Rectal smooth muscle tissue (tissue), 1 donor: ENCODE measurements at regions not wholly inside any gene's neighbourhood (a gene's known extent, or its start where the extent isn't known, plus 50 kb on each side); places are given as distances from the start of the nearest gene placed in this dataset.
"Not testable (repeated sequence)": the region's sequence is repeated elsewhere in the genome, so short reads cannot be mapped to it uniquely, and the experiment has no call there.

ENCODE experiments used
- H3K27ac ChIP-seq: one replicate; pipeline ENCODE4 v1.7.0; 2013; ENCODE audit warnings: low read depth, low read length, inconsistent platforms
- H3K27me3 ChIP-seq: one replicate; pipeline ENCODE4 v1.7.0; 2013; ENCODE audit warnings: low read length; ENCODE audit not compliant: control insufficient read depth, insufficient read depth
- H3K36me3 ChIP-seq: one replicate; pipeline ENCODE4 v1.7.0; 2013; ENCODE audit warnings: low read length; ENCODE audit not compliant: control insufficient read depth, insufficient read depth
- H3K4me1 ChIP-seq: one replicate; pipeline ENCODE4 v1.7.0; 2013; ENCODE audit warnings: low read length; ENCODE audit not compliant: control insufficient read depth, insufficient read depth
- H3K4me3 ChIP-seq: one replicate; pipeline ENCODE4 v1.7.0; 2013; ENCODE audit warnings: low read length
- H3K9ac ChIP-seq: one replicate; pipeline ENCODE4 v1.7.0; 2013; ENCODE audit warnings: low read length

DNA sequence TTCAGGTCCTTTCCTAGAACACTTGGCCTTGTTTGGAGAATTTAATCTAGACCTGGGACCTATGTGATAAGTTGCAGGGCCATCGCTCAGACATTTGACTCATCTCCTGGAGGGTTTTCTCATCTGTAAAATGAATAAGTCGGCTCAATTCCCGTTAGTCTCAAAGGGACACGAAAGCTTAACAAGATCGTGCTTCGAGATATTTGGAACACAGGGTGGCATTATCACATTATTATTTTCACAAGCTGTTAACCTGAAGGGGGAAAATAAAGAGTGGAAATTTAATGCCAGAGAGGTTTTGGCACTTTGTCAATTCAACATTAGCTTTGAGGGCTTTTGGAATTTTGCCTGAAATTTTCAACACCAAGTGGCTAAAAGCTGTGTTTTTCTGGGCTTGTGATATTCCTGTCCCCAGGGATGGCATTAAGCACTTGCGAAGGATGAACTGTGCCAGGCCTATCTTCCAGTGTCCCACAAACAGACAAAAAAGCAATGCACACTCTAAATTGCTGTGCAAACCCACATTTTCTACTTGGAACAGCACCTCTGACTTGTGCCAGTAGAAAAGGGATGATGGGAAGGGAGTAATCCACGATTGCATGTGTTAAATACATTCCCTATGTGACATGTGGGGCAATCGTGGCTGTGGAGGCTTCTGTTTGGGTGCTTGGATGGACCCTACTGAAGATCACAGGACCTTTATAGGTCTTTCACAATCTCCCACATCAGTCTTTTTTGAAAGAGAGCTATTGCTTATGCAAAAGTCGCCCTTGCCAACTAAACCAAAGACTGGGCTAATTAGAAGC lies 478.7 kb downstream of the MFSD1 start:
- no peaks in the 10 kb centered on the region for H3K36me3 ChIP-seq
- no peak overlapping the region for H3K27ac ChIP-seq
- H3K4me1 ChIP-seq, result no peaks in the 10 kb centered on the region
- H3K27me3 ChIP-seq, result no peaks in the 10 kb centered on the region
- no peak overlapping the region for H3K9ac ChIP-seq
- no peak overlapping the region for H3K4me3 ChIP-seq

DNA sequence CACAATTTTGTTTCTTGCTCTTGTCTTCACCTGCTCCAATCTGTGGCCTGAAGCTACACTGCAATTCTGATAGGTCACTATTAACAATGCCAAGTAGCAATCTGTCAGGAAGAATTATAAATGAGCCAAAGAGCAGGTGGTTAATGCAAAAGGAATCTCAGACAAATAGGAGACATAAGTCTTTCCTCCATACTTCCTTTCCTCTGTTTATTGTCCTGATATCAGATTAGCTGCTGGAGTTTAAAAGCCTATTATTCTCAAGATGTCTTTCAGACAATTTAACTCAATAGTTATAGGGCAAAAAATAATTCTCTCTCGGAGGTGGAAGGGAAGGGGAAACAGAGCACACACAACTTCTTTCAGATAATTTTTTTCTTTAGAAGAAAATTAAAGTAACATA lies 491.6 kb downstream of the MFSD1 start:
- Histone ChIP-seq H3K4me1 (no peaks in the 10 kb centered on the region), H3K27me3 (no peaks in the 10 kb centered on the region), H3K27ac (no peak overlapping the region), H3K4me3 (no peak overlapping the region), H3K9ac (no peak overlapping the region), H3K36me3 (no peaks in the 10 kb centered on the region)

DNA sequence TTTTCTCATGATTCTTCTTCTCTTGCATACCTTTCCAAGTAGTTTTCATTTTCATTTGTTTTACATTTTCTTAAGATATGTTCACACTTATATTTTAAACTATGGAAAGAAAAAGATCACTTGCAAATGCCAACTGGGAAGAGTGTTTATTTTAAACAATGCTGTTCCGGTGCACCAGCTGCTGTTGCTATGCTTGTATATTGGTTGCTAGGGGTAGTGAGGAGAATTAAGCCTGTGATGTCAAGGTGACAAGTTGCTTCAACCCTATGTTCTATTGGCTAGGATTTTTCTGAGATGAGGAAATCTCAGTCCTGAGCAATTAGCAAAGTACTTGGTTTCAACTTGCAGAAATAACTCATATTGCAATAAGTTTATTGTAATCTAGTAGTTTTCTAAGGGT lies 500.1 kb downstream of the MFSD1 start:
- H3K27ac ChIP-seq, result no peak overlapping the region
- no peak overlapping the region for H3K9ac ChIP-seq
- H3K27me3 ChIP-seq, result no peaks in the 10 kb centered on the region
- H3K4me1 ChIP-seq, result no peaks in the 10 kb centered on the region
- no peaks in the 10 kb centered on the region for H3K36me3 ChIP-seq
- no peak overlapping the region for H3K4me3 ChIP-seq

DNA sequence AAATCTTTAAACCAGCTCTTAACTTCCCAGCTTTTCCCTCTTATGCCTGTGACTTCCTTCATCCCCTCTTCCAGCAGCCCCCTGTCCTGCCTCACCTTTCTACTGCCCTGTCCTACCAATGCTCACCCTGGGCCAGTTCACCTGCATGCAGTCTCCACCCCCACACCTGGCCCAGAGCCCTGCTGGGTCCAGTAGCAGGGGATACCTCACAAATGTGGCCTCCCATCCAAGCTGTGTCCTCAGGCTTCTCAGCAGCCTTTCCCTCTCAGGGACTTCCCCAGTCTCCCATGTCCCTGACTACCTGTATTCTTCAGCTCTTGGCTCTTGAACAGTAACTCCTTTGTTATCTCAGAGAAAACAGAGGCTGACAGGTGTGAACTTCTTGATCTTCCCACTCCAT lies 503.2 kb downstream of the MFSD1 start:
- Histone ChIP-seq H3K36me3 (no peaks in the 10 kb centered on the region), H3K4me1 (no peaks in the 10 kb centered on the region), H3K27me3 (no peaks in the 10 kb centered on the region), H3K27ac (no peak overlapping the region), H3K4me3 (no peak overlapping the region), H3K9ac (no peak overlapping the region)

DNA sequence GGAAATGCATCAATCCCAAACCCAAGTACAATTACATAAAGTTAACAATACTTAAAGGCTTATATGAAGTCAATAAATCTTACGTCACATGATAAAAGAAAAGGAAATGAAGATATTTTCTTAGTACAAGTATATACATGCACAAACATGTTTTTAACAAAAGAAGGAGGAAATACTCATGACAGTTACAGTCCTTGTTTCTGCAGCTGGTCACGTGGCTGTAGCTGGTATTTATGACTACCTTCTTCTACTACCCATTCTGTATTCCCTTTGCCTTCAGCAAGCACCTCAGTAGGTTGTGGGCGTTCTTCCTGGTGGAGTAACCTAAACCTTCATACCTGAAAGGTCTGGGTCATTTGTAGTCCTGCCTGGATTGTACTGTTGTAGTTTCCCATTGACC lies 514.9 kb downstream of the MFSD1 start:
- H3K27me3 ChIP-seq, H3K36me3 ChIP-seq, H3K27ac ChIP-seq, H3K4me3 ChIP-seq, H3K9ac ChIP-seq, H3K4me1 ChIP-seq: not testable (repeated sequence)

DNA sequence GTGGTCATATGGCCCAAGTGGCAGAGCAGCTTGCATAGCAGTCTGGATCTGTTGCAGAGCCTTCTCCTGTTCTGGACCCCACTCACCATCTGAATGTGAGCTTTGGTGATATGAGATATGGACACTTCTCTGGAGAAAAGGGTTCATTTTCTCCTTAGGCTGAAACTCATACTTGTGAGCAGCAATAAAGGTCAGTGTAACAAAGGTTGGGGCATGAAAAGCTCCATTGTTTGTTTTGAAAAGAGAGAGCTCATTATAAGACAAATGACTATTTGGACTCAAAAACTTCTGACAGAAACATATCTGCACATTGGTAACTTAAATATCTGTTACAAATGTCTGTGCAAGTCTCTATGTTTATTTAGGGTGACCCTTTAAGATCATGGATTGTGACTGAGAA lies 517.3 kb downstream of the MFSD1 start:
- H3K27ac ChIP-seq, result no peak overlapping the region
- H3K4me1 ChIP-seq, result no peaks in the 10 kb centered on the region
- no peak overlapping the region for H3K9ac ChIP-seq
- no peaks in the 10 kb centered on the region for H3K36me3 ChIP-seq
- H3K4me3 ChIP-seq, result no peak overlapping the region
- H3K27me3 ChIP-seq, result no peaks in the 10 kb centered on the region

DNA sequence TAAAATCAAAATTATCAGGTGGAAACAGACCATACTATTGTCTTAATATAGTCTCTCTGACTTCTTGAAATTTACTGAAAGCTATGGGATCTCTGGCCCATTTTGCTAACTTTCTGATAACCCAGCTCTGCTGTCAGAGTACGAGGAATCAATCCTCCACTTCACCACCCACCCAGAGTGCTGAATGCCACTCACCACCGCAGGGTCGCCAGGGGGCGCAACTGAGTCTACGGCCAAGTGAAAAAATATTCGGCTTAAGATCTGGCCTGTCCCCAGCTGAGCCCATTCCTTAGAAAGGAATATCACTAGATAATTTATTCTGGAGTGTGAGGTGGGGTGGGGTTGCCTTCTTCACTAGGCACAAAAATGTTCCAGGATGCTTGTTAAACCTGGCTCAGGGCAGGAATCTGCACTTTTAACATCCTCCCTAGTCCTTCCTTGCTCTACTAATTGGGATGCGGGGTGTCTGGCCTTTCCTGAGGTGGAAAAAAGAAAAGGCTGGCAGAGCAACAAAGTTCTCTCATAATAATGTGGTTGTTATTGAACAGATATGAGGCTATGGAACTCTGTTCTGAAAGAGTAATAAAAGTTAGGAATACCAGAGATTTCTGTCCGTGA lies 520.6 kb downstream of the MFSD1 start:
- Histone ChIP-seq H3K27me3 (no peaks in the 10 kb centered on the region), H3K9ac (no peak overlapping the region), H3K4me1 (no peaks in the 10 kb centered on the region), H3K27ac (no peak overlapping the region), H3K36me3 (no peaks in the 10 kb centered on the region), H3K4me3 (no peak overlapping the region)

DNA sequence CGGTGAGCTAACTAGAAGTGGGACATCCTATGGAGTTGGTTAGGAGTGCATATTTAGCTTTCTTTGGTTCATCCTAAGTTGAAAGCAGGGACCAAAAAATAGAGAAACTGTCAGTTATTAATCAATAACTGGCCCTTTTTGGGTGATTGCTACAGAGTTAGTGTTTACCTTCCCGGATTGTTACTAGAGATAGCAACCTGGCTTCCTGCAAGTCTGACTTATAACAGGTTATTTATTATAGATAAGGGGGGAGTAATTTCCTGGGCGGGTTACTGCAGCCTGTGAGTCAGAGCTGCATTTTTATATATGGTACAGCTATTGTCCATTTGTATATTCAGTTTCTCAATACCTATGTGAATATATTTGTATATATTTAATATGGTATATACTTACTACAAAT lies 522.0 kb downstream of the MFSD1 start:
- H3K9ac ChIP-seq, result no peak overlapping the region
- H3K4me1 ChIP-seq, result no peaks in the 10 kb centered on the region
- H3K27ac ChIP-seq, result no peak overlapping the region
- no peak overlapping the region for H3K4me3 ChIP-seq
- no peaks in the 10 kb centered on the region for H3K36me3 ChIP-seq
- no peaks in the 10 kb centered on the region for H3K27me3 ChIP-seq

DNA sequence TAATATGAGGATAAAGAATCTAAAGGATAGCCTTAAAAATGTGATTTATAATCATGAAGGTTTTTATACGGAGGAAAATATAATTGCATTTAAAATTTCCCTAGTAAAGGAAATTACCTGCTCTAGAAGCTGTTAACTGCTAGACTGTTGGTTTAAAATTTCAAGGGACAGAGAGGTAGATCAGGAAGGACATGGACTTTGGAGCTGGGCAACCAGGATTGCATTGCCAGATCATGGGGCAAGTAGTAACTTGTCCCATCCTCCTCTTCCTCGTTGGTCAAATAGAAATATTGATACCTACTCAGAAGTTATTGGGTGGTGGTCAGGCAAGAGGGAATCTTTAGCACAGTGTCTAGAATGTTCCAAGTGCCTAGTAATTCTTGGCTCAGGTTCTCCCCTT lies 525.1 kb downstream of the MFSD1 start:
- H3K27me3 ChIP-seq, result no peaks in the 10 kb centered on the region
- H3K4me3 ChIP-seq, result no peak overlapping the region
- H3K4me1 ChIP-seq, result no peaks in the 10 kb centered on the region
- no peak overlapping the region for H3K9ac ChIP-seq
- H3K27ac ChIP-seq, result no peak overlapping the region
- no peaks in the 10 kb centered on the region for H3K36me3 ChIP-seq

DNA sequence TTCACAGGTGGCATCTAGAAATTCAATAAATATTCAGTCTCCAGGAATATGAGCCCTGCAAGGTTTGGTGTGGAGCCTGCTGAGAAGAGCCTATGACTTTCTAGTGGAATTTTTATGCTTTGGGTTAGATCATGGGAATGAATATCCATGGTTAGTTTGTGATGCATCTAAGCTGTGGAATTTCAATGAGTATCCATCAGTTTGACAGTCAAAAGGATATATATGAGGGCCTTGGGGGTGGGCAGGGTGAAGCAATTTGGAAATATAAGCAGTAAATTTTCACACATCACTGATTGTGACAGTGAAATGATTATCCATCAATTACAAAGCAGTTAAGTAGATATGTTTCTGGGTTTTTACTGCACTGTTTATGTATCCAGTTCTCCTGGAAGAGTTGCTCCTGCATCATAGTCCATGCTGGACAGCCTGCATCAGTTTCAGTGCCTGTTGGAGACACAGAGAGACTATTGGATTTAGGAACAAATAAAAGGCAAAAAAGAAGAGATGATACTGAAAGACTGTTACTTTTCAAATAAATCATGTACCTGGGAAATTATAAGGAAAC lies 530.8 kb downstream of the MFSD1 start:
- no peaks in the 10 kb centered on the region for H3K36me3 ChIP-seq
- no peak overlapping the region for H3K4me3 ChIP-seq
- no peak overlapping the region for H3K9ac ChIP-seq
- H3K27me3 ChIP-seq, result no peaks in the 10 kb centered on the region
- H3K4me1 ChIP-seq, result no peaks in the 10 kb centered on the region
- H3K27ac ChIP-seq, result no peak overlapping the region

DNA sequence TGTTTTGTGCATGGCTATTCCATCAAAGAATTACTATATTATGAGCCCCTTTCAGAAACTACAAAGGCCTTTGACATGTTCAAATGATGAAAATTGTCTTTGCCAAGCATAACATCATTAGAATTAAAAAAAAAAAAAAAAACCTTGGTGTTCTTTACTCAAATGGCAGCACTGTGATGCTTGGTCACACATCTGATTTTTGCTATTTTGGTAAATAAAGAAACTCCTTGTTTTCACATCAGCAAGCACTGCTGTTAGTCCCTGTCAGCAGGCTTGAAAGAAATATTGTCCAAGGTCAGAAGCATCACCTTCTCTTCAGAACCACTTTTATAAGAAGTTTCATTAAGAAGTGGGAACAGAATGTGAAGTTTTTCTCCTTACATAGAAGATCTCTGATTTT lies 537.3 kb downstream of the MFSD1 start:
- no peaks in the 10 kb centered on the region for H3K36me3 ChIP-seq
- H3K27me3 ChIP-seq, result no peaks in the 10 kb centered on the region
- no peaks in the 10 kb centered on the region for H3K4me1 ChIP-seq
- no peak overlapping the region for H3K9ac ChIP-seq
- no peak overlapping the region for H3K27ac ChIP-seq
- H3K4me3 ChIP-seq, result no peak overlapping the region

DNA sequence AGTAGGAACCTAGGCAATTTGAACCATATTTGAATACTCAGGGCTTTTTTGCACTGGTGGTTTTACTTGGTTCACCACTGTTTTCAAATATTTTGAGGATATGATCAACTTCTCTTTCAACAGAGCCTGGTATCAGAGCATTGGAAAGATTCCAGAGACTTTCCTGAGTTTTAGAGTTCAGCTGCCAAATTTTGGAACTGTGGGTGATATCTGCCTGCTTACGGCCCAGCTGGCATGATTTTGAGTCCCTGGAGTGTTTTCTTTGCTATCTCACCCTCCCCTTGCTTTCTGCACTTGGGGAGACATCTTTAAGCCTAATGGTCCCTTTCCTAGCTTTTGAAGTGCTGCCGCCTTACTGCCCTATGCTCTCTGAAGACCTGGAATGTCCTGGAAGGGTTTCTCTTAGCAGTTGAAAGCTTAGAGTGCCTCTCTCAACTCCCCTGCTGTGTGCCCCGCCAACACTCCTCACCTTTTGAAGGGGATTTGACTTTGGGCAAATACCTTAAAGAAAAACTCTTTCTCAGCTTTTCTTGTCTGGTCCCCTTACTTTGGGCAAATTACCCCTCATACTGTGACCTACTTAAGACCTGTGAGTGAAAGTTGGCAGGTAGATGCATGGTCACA lies 539.1 kb downstream of the MFSD1 start:
- Histone ChIP-seq H3K27me3 (no peaks in the 10 kb centered on the region), H3K4me3 (no peak overlapping the region), H3K27ac (no peak overlapping the region), H3K4me1 (no peaks in the 10 kb centered on the region), H3K9ac (no peak overlapping the region), H3K36me3 (no peaks in the 10 kb centered on the region)
